SK-N-SH treated with all-trans-retinoic acid at 6 μM for 48 hours (cell line): ENCODE measurements at regions not wholly inside any gene's neighbourhood (a gene's known extent, or its start where the extent isn't known, plus 50 kb on each side); places are given as distances from the start of the nearest gene placed in this dataset.

ENCODE experiments used
- ARNTL ChIP-seq: fragments of 450-650 bp; formaldehyde crosslinking; IDR thresholded peaks from 2 replicates; pipeline ENCODE4 v1.5.0; 2020; ENCODE audit warnings: low read depth, mild to moderate bottlenecking, moderate library complexity, borderline replicate concordance
- CSDC2 ChIP-seq: fragments of 250-450 bp; sonication (Bioruptor Pico); IDR thresholded peaks from 2 replicates; pipeline ENCODE4 v1.5.0; 2020; ENCODE audit warnings: mild to moderate bottlenecking, moderate library complexity
- GLIS3 ChIP-seq: fragments of 250-450 bp; sonication (Bioruptor Pico); IDR thresholded peaks from 2 replicates; pipeline ENCODE4 v1.5.0; 2020; ENCODE audit warnings: mild to moderate bottlenecking, moderate library complexity
- PATZ1 ChIP-seq: fragments of 250-450 bp; sonication (Bioruptor Pico); IDR thresholded peaks from 2 replicates; pipeline ENCODE4 v1.8.0; 2020; ENCODE audit warnings: mild to moderate bottlenecking, moderate library complexity, borderline replicate concordance
- RARB ChIP-seq: fragments of 250-450 bp; sonication (Bioruptor Pico); IDR thresholded peaks from 2 replicates; pipeline ENCODE4 v1.8.0; 2021; ENCODE audit warnings: mild to moderate bottlenecking, moderate library complexity
- SNAI2 ChIP-seq: fragments of 250-450 bp; sonication (Bioruptor Pico); IDR thresholded peaks from 2 replicates; pipeline ENCODE4 v1.5.0; 2020; ENCODE audit warnings: mild to moderate bottlenecking, moderate library complexity
- ZFP30 ChIP-seq: fragments of 450-650 bp; formaldehyde crosslinking; IDR thresholded peaks from 2 replicates; pipeline ENCODE4 v1.5.0; 2022; ENCODE audit warnings: mild to moderate bottlenecking, moderate library complexity
- TF ChIP-seq, protein P1 (sequence below): fragments of 250-450 bp; sonication (Bioruptor Pico); IDR thresholded peaks from 2 replicates; pipeline ENCODE4 v1.5.0; 2020; ENCODE audit warnings: mild to moderate bottlenecking, moderate library complexity

GRCh38 chr12:89884416-89884898, 175.8 kb upstream of the ATP2B1 start:
- no peak for TF ChIP-seq ZFP30 (CRISPR knock-in tag)
- TF ChIP-seq, protein P1, sequence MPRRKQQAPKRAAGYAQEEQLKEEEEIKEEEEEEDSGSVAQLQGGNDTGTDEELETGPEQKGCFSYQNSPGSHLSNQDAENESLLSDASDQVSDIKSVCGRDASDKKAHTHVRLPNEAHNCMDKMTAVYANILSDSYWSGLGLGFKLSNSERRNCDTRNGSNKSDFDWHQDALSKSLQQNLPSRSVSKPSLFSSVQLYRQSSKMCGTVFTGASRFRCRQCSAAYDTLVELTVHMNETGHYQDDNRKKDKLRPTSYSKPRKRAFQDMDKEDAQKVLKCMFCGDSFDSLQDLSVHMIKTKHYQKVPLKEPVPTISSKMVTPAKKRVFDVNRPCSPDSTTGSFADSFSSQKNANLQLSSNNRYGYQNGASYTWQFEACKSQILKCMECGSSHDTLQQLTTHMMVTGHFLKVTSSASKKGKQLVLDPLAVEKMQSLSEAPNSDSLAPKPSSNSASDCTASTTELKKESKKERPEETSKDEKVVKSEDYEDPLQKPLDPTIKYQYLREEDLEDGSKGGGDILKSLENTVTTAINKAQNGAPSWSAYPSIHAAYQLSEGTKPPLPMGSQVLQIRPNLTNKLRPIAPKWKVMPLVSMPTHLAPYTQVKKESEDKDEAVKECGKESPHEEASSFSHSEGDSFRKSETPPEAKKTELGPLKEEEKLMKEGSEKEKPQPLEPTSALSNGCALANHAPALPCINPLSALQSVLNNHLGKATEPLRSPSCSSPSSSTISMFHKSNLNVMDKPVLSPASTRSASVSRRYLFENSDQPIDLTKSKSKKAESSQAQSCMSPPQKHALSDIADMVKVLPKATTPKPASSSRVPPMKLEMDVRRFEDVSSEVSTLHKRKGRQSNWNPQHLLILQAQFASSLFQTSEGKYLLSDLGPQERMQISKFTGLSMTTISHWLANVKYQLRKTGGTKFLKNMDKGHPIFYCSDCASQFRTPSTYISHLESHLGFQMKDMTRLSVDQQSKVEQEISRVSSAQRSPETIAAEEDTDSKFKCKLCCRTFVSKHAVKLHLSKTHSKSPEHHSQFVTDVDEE (CRISPR knock-in tag) = no peak
- TF ChIP-seq PATZ1 (CRISPR knock-in tag) = no peak
- no peak for TF ChIP-seq SNAI2 (CRISPR knock-in tag)
- no peak for TF ChIP-seq CSDC2 (CRISPR knock-in tag)
- no peak for TF ChIP-seq ARNTL (CRISPR knock-in tag)
- no peak for TF ChIP-seq RARB (CRISPR knock-in tag)
- TF ChIP-seq GLIS3 (CRISPR knock-in tag) = no peak
